G401 (cell line): ENCODE measurements at regions not wholly inside any gene's neighbourhood (a gene's known extent, or its start where the extent isn't known, plus 50 kb on each side); places are given as distances from the start of the nearest gene placed in this dataset.

ENCODE experiments used
- DNase-seq: peaks from one replicate; pipeline ENCODE4 v3.0.0-alpha.2; 2015; ENCODE audit warnings: low spot score
- in situ Hi-C: cut with HindIII; loops from 2 replicates; pipeline ENCODE4 v1.10.0; 2016; ENCODE audit warnings: low sequenced_read_pairs, mixed read lengths

DNA sequence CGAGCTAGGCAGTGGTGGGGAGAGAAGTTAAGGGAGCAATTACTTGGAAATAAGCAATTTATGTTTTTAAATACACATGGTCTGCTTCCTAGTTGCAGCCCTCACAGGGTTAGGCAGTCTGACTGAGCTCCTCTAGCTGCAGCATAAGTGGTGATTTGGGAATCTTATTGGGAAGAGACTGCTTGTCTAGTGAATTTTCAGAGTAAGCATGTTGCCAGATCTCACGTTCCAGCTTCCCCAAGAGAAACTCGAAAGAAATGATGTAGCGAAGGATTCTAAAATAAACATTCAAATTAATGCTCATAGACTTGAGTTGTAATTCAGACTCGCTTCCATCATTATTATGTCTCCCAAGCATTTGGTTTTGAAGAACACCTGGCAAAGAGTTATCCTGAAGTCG lies 440.2 kb downstream of the ATP23 start:
- no peak for DNase-seq
- in situ Hi-C loops: no loop called here

DNA sequence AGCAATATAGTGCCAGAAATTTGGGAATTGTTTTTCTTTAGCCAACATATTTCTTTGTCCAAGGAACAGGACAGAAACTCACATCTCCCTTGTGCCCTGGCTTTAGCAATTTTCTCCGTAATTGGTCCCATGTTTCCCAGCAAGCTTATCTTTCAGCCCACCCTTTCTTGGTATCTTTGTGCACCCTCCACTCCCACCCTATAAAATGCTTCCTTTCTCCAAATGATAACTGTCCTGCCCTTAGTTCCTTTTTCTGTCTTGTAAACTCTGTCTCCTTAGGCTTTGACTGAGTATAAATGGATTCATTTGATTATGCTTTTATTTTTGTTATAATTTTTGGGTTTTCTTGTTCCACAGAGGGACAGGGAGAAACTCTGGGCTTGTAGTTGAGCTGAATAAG lies 442.8 kb downstream of the ATP23 start:
- in situ Hi-C loops: no loop called here
- DNase-seq: no peak

DNA sequence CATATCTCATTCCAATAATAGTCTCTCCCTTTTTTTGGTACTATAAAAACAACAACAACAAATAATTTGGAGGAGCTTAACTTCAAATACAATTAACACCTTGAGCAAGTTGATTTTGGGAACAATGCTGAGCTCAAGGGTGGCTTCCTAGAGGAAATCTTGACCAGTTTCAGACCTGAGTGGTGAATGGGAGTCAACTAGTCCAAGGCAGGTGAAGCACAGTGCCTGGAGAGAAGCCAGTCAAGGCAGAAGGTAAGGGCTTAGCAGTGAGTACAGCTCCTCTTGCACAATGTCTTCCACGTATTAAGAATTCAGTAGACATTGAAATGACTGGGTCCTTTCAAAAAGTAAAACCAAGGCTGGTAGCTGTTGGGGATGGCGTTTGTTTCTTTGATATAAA lies 444.8 kb downstream of the ATP23 start:
- in situ Hi-C loops: no loop called here
- no peak for DNase-seq

DNA sequence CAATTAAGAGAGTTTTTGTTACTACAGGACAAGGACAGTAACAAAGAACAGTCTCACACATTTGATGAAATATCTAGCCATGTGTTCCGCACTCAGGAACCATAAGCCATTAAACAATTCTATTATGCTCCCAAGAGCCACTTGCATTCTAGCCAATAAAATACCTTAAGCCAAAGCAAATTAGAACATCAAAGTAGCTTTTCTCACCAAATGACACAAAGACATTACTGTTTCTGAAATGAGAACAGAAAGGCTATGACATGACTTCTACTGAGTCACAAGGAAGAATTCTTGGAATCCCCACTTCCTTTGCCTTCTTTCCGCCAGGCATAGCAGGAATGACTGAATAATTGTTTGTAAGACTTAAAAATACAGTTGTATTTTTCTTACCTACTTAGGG lies 445.8 kb downstream of the ATP23 start:
- no peak for DNase-seq
- in situ Hi-C loops: no loop called here

DNA sequence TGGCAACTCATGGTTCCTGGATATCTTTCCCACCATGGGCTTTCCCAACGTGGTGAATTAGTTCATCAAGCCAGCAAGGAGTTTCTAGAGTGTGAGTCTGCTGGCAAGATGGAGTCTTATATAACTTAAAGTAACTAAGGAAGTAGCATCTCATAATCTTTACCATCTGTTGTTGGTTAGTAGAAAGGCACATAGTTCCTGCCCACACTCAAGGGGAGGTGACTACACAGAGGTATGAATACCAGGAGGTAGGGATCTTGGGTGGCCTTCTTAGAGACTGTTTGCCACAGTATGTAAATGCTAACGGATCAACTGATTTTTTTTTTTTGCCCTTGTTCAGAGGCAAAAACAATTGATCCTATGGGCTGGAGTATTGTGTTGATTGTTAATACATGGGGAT lies 446.9 kb downstream of the ATP23 start:
- in situ Hi-C loops: no loop called here
- DNase-seq: no peak

DNA sequence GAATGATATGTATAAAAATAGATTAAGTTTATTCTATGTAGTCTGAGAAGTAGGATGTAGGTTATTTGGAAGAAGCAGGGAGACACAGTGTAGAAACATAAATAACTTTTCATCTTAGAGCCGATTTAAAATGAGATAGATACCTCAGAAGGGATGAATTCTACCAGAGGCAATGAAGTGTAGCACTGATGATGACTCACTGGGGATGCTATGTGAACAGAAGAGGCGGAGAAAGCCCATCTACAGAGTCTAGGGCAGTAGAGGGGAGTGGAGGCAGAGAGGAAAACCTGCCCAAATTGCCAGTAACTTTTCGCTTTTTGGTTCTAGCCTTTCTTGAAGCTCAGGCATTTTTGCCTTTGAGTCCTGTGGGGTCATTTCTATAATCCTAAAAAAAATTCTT lies 451.8 kb downstream of the ATP23 start:
- no peak for DNase-seq
- in situ Hi-C loops: no loop called here

DNA sequence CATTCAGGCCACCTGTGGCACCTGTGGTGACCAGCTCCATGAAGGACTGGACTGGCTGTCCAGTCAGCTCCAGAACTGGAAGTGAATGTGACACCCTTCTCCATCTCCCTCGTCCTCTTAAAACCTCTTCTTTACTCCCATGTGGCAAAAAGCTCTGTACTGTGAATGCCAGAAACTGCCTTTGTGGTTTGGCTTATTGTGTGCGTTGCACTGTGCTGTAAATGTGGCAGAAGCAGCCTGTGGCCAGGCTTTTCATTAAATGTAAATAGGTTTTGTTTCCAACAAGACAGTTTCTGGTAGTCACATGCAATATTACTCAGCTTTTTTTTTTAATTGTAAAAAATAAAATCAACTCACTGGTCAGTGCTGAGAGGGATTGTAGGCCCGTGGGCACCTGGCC lies 453.7 kb downstream of the ATP23 start:
- DNase-seq: no peak
- in situ Hi-C loops: no loop called here

DNA sequence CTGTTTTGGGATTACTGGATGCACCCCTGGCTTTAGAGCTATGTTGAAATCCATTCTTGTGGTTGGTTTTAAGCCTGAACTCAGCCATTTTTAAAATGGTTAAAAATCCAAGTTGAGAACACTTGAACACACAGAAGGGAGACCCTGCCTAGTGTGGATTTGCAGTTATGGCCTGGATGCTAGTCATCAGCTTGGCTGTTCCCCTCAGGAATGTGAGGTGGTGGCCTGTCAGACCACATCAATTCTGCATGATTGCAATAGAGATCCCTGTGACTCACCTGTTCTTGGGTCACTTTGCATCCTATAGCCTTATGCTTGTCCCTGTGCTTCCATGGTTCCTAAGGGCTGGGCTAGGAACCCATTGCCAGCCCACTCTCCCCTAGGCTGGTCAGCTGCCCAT lies 454.1 kb downstream of the ATP23 start:
- peak; percentile 31 for DNase-seq
- in situ Hi-C loops: no loop called here

DNA sequence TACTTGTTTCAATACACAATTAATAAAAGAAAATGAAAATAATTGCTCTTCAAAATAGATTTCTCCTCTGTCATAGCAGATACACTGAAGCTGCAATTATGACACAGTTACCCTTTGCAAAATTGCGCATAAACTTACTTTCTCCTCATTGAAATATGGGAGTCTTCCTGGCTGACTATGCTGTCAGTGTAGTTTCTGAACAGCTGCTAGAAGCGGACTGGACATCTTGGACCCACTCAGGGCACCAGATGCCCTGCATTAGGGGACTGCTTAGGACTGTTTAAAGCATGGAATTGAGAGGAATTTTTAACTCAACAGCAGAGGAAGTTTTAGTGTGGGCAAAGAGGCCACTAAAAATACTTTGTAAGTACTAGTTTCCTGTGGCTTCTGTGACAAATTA lies 454.9 kb downstream of the ATP23 start:
- DNase-seq: peak; percentile 2
- in situ Hi-C loops: no loop called here

DNA sequence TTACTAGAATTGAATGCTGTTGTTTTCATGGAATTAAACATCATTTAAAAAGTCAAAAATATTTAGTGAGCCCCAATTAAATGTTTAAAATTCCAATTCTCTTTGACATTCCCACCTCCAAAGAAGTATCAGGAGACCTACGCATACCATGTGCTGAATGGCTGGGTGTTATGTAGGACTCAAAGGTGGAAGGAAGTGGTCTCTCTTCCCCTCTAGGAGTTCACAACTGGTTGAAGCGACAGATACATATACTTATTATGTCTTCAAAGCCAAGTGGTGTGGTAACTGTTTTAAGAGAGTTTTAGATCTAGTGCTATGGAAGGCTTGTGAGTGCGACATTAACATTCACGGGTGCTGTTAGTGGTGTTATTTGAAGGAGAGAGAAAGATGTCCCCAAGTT lies 464.0 kb downstream of the ATP23 start:
- in situ Hi-C loops: no loop called here

DNA sequence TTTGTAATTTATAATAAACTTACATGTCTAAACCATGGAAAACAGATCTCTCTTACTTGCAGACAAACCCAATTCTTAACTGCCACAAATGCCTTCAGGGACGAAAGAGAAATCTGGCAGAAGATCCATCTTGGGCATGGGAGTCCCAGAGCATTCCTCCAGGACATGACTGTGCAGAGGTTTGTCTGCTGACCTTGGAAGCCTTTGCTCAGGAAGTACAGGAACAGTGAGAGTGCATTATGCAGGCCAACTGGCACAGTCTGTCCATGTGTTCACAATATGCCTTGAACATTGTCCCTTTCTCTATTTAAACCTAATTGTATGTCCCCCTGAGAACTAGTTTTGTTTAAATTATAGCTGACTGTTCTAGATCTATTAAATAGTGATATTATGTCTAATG lies 467.1 kb downstream of the ATP23 start:
- in situ Hi-C loops: no loop called here
- DNase-seq: no peak

More for the DNA sequence above, 464.0 kb downstream of the ATP23 start:
- no peak for DNase-seq

DNA sequence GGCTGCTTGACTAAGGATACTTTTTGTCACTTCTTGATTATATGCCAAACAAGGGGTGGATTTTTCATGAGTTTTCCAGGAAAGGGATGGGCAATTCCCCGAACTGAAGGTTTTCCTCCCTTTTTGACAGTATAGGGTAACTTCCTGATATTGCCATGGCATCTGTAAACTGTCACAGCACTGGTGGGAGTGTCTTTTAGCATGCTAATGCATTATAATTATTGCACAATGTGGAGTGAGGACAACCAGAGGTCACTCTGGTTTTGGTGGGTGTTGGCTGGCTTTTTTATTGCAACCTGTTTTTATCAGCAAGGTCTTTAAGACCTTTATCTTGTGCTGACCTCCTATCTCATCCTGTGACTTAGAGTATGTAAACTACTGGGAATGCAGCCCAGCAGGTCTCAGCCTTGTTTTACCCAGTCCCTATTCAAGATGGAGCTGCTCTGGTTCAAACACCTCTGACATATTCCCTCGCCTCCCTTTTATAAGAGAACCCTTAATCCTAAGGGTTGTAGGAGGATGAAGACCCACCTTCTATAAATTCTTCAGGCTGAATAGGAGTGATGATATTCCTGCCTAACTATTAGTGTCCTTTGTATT lies 471.2 kb downstream of the ATP23 start:
- DNase-seq: no peak
- in situ Hi-C loops: no loop called here

DNA sequence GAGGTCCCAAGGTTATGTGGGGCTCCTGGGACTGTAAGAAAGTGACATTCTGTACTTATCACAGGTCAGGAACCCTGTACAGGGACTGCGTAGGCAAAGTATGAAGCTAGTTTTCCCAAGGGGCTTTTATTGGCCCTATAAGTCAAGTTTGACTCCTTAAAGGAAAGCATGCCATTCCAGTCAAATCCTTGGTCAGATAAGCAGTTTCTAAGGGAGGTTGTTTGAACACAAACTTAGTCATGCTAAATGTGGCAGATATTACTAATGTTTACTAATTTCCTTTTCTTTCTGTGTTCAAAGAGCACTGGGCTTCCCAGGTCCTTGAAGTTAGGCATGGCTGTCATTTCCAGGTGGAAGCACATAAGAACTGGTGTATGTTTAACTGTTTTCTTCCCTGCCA lies 472.4 kb downstream of the ATP23 start:
- DNase-seq: no peak
- in situ Hi-C loops: no loop called here

DNA sequence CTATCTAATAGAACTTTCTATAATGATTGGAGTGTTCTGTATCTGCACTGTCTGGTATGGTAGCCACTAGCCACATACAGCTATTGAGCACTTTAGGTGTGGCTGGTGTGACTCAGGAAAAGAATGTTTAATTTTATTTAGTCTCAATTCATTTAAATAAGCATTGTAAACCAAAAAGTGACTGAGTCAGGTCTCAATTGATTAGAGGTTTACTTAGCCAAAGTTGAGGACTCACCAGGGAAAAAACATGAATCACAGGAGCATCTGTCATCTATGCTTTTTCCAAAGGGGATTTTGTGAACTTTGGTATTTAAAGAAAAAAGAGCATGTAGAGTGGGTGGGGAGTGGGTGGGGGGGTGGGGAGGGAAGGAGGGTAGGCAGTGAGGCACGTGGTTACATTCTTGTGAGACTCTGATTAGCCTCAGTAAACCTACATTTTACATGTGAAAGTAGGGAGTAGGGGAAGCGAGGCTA lies 473.1 kb downstream of the ATP23 start:
- DNase-seq: no peak
- in situ Hi-C loops: no loop called here

DNA sequence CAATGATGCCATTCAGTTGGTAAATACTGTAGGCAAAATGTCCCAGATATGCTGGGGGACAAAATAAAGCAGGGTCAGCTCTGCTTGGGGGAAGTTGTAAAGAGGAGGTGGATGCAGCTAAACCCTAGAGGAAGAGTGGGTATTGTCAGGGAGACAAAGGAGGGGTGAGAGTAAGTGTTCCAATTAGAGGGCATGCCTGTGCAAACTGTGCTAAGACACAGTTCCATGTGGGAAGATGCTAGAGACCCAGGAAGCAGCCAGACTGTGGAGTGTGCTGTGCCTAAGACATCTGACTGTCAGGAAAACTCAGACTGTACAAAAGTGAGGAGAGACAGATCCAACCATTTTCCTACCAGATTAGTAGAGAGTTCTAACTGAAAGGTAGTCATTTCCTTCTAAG lies 474.3 kb downstream of the ATP23 start:
- DNase-seq: no peak
- in situ Hi-C loops: no loop called here

DNA sequence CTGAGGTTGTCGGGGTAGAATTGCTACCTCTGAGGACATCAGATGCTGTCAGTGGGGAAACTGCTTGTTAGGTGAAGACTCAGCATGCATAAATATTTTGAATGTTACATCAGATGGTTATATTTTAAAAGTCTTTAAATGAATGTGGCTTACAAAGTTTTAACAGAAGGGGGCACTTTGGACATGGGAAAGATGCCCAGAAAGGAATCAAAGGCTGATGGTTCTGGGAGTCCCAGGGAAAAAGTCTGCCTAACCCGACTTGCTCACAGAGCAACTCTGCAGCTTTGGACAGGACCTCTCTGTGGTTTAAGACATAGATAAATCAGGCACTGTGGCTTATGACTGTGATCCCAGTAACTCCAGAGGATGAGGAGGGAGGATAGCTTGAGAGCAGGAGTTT lies 474.9 kb downstream of the ATP23 start:
- in situ Hi-C loops: no loop called here

DNA sequence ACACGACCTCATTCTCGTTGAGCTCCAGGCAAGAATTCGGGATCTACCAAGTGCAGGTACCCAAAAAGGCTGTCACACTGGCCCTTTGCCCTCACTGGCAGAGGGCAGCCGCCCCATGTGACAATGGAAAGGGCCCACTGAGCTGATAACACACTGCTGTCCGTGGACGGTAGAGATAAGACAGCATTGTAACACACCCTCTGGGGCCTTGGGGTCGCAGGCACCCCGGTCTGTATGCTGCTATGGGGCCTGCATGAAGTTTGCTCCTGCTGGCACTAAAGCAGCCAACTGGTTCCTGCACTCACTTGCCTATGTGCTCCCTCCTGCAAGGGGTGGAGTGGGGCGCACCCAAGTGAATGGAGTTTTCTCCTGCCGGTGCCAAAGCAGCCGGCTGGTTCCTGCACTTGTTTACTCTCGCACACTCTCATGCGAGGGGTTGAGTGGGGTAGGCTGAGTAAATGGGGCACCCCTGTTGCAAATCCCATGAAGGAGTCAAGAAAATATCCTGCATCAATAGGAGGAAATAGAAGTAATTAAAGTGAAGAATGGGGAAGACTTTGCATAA lies 477.9 kb downstream of the ATP23 start:
- in situ Hi-C loops: no loop called here
- no peak for DNase-seq

More for the DNA sequence above, 474.9 kb downstream of the ATP23 start:
- no peak for DNase-seq

DNA sequence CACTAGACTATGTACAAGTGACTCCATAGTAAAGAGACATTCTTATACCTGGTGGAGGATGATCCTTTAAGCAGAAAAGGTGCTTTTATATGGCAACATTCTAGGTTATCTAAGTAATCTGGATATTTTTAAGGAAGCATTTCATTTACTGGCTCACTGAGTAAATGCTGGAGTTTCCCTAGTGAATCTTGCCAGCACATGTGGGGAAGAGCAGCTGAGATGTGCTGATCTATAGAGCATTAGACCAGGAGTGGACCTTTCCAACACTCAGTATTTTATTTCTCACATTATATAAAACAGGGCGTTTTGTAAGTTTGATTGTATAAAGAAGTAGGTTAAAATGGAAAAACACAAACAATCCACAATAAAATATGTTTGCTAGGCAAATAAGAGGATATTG lies 478.5 kb downstream of the ATP23 start:
- in situ Hi-C loops: no loop called here

DNA sequence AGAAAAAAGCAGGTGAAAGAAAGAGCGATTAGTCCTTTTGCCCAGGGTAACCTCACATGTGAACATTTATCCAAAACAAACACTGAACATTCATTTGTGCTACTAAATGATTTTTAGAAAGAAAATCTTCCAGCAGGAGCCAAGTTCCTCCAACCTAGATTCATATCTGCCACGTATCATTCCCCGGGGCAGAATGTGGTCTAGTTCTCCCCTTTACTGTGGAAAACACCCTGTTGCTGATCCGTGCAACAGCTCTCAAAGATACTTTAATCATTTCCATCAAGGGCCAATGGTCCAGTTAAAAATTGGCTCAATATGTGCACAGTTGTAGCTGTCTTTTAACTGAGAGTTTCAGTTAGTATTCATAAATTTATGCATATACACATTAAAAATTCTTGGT lies 479.1 kb downstream of the ATP23 start:
- in situ Hi-C loops: no loop called here
- DNase-seq: peak; percentile 13

More for the DNA sequence above, 478.5 kb downstream of the ATP23 start:
- no peak for DNase-seq

DNA sequence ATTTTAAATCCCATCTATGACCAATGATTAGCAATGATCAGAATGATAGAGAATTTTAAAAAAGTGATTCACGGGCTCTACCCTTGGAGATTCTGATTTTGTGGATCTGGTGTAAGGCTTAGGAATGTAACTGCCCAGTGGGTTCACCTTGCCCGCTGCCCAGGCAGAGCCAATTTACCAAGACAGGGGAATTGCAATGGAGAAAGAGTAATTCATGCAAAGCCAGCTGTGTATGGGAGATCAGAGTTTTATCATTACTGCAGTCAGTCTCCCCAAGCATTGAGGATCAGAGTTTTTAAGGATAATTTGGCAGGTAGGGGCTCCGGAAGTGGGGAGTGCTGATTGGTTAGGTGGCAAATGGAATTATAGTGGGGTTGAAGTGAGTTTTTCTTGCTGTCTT lies 480.6 kb downstream of the ATP23 start:
- in situ Hi-C loops: no loop called here
- no peak for DNase-seq

DNA sequence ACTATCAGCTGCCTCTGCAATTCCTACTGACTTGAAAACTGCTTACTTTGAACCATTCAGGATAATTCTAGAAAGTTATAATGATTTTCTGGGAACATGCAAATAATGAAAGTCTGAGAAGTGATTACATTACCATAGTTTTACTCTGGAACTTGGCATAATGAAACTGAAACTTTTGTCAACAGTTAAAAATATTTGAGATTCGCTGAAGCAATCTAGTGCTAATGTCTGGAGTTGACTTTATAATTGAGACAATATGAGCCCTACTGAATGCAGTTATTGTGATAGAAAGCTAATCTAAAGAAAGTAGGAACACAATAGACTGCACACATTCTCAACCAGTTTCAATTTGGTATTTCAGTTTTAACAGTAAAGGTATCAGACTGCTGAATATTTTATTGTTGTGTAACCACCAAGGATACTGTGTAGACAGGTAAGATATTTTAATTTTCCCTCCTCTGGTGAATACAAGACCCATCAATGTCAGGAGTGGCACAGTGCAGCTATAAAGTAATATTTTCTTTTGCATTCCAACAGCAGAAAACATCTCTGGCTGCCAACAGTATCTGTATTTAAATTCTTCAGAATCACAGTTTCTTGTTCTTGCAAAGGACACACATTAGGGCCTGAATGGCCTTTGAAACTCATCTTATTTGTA lies 483.5 kb downstream of the ATP23 start:
- no peak for DNase-seq
- in situ Hi-C loops: no loop called here
